Activated CD4-positive, alpha-beta T cell treated with anti-CD3 and anti-CD28 coated beads for 4 hours (primary cell): ENCODE measurements at regions not wholly inside any gene's neighbourhood (a gene's known extent, or its start where the extent isn't known, plus 50 kb on each side); places are given as distances from the start of the nearest gene placed in this dataset.

ENCODE experiments used
- DNase-seq, 2 donors: peaks; one replicate each; pipeline ENCODE4 v3.0.0-alpha.2; 2020

DNA sequence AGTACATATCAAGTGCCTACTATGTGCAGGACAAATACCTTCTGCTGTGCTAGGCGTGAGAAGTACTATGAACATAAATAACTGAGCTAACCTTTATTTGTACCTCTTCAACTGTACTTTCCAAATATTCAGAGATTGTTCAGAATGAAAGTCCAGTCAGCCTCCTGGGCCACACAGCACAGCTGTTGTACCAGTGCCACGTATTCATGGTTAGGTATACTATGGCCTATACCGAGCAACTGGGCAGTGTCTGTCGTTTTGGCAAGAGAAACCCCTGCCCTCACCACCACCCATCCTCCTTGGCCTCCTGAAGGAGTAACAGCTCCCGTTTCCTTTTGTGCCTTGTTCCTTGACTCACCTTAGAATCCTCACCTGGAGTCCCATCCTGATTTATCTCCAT, 53.0 kb downstream of the RASSF10 start:
- no peak for DNase-seq

DNA sequence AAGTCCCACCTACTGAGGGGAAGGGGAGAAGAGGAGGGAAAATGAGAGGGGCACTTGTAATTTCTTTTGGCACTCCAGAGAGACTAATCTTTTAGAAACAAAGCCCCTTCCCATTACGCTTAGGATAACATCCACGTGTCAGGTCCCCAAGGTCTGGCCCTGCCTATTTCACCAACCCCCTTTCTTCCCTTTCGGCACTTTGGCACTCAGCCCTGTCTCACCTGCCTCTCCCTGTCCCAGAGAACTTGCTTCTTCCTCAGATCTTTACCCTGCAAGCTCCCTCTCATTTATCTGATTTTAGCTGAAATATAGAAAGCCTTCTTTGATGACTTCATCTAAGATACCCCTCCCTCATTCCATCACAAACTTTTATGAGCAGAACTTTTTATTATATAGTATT, 55.5 kb downstream of the RASSF10 start:
- DNase-seq, result no peak

DNA sequence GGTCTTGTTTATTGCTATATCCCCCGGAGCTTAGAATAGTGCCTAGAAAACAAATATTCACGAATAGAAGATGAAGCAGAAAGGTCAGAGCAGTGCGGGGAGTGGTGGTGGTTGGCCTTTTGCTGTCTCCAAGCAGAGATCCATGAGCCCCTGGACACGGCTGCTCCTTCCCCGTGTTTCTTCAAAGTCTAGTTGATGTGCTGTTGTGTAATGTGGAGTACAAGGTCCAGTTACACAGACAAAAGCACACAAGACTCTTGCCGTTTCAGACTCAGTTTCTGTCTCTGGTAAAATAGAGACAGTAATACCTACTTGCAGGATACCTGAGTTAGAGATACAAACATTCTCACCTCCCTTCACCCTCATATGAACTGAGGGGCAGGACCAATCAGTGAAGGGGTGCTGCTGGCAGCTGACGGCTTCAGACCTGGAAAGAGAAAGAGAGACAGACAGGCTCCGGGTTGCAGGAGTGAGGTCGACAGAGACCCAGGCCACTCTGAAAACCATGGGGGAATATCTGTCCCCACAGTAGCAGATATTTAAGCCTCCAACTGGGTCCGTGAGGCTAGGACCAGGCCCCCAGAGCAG, 56.2 kb downstream of the RASSF10 start:
- no peak for DNase-seq

GRCh38 chr11:13068211-13068610, 59.1 kb downstream of the RASSF10 start:
- DNase-seq, result no peak

DNA sequence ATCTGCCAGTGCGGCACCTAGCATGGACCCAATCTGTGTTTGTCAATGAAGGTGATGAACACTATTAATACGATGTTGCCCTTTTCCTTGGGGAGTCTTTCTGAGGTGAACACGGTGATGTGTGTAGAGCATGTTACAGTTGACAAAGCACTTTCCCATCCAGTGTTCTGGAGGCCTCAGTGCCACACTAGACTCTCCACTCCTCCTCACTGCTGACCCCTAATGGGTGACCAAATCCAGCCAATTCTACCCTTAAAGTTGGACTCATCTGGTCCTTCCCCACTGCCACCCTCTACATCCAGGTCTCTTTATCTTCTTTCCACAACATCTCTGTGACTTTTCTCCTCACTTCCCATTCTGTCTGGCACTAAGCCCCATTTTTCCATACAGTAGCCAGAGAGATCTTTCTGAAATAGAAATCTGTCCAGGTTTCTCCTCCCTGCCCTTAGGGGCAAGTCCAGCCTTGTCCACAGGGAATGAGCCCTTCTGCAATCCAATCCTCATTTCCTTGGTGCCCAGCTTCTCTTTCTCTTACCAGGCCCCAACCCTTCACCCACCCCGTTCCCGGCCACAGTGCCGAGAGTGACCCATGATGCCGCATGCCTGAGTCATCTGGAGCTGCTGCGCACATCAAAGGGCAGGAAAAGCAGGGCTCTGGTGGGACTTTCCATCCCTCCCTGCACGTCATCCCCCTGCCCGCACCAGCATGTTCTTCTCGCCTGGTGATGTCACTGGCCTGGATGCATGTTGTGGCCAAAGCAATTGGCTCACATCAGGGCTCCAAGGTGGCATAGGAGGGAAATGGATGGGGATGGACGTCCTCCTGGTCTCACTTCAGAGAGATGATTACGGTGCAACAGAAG, 64.2 kb downstream of the RASSF10 start:
- DNase-seq, result no peak

DNA sequence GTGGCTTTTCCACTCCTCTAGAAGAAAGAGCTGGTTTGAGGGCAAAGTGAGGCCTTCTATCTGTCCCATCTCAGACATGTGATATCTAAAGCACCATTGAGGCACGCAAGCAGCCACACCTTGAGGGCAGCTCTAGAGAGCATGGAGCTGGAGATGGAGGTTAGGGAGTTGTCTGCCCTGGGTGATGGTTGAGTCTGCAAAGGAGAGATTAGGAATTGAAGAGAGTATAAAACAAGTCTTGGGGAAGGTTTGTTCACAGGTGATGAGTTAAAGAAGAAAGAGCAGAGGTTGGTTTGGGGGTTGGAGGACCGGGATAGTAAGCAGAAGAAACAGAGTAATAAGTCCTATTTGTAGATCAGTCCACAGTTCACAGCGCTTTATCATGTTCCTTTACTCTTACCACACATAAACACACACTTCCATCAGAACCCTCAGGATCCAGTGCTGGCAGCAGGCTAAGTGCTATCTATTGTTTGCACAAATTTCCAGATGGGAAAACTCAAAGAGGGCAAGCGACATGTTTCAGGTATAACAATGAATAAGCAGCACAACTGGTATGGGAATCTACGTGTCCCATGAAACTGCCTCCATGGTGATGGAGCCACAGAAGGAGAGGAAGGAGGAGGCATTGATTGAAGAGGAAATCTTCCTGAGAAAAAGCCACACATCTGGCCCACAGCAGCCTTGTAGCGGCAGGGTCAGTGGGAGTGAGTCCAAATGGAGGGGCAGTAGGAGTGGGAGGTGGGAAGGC, 65.8 kb downstream of the RASSF10 start:
- no peak for DNase-seq

DNA sequence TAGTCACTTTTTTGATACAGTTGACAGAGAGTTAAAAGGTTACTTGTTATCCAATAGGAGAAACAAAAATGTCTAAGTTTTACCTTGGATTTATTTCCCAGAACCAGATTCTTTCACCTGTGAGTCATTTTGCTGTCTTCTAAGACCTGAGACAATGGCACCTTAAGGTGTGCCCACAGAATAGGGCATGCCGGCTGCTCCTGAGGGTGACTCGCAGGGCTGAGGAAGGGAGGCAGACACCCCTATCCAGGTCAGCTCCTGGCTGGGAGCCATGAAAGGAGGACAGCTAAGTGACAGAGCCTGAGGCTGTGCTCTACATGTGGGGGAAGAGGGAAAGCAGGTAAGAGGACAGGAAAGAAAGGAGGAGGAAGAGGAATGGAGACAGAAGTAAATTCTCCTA, 67.8 kb downstream of the RASSF10 start:
- no peak for DNase-seq

GRCh38 chr11:13080861-13081260, 71.7 kb downstream of the RASSF10 start:
- no peak for DNase-seq

GRCh38 chr11:13082588-13082987, 73.5 kb downstream of the RASSF10 start:
- no peak for DNase-seq

- no peak for DNase-seq
Measured at GRCh38 chr11:13090228-13090708, 81.2 kb downstream of the RASSF10 start.

DNA sequence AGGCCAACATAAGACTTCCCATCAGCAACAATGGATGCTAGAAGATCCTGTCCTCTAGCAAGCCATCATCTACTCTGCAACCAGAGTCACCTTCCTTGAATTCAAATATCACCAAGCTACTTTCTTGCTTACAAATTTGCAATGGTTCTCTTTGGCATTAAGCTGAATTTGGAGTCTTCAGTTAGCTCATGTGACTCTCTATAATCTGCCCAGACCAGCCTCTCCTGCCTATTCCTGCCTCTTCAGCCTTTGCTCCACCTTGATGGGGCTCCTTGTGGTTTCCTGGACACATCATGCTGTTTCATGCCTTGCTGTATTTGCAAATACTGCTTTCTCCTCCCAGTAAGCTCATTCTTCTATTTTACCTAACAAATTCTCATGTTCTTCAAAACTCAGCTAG, 82.3 kb downstream of the RASSF10 start:
- no peak for DNase-seq

GRCh38 chr11:13091804-13092203, 82.7 kb downstream of the RASSF10 start:
- no peak for DNase-seq

DNA sequence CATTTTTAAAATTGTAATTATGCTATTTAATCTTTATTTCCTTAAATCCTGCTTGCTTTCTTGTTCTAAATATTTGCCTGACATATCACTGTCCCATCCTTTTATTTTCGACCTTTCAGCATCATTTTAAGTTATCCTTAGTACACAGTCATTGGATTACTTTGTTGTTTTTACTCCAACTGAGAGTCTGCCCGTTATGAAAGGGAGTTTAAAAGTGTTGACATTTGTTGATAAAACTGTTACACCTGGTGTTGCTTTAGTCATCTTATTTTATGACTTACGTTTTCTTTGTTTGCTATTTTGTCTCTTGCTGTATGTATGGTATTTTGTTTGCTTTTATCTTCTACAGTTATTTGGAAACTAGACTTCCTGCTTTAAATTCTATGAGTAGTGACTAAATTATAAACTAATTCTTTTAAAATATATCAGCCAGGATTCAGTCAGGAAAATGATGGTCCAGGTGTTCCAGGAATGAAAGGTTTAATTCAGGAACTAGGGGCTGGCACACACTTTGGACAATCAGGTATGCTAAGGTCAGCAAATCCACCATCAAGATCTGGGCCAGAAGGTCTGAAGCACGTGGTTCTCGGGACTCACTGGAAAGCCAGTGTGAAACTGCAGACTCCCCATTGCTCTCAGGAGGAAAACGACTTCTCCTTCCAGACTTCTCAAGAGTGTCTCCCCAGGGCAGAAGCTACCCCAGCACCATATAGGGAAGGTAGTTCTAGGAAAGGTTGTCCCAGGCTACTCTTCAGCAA, 86.0 kb downstream of the RASSF10 start:
- DNase-seq, result no peak

GRCh38 chr11:13098063-13098462, 88.9 kb downstream of the RASSF10 start:
- no peak for DNase-seq

DNA sequence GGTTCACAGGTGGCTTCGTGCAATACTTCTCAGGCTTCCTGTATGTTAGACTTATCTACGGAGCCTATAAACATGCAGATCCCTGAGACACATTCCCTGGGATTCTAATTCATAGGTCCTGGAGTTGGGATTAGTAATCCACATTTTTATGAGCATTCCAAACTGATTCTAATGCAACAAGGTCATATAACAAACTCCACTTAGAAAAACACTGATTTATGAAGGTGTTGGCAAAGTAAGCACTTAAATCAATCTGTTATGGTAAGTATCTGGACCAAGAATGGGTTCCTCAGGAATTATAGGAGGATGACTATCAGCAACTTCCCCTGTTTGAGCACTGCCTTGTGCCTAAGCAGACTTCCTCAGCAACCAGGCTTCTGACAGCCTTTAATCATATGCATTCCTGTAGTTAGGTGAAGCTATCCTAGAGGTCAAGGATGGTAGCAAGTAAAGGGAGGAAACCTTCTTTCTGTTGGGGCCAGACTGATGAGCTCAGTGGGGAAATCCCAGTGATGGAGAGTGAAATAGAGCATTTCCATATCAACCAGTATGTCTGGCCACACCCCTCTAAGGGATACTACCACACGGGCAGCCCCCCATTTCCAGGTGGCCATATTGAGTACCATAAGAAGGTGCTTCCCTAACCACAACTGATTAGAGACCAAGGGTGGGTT, 89.6 kb downstream of the RASSF10 start:
- DNase-seq, result no peak

GRCh38 chr11:13101644-13102512, 92.8 kb downstream of the RASSF10 start:
- DNase-seq, result no peak

GRCh38 chr11:13102513-13102840, 93.4 kb downstream of the RASSF10 start:
- DNase-seq, result no peak

GRCh38 chr11:13102865-13103539, 93.9 kb downstream of the RASSF10 start:
- DNase-seq, result no peak

- DNase-seq, result no peak
Measured at GRCh38 chr11:13103962-13104554, 94.9 kb downstream of the RASSF10 start.

- DNase-seq, result no peak
Measured at GRCh38 chr11:13104619-13105236, 95.6 kb downstream of the RASSF10 start.
